Activated CD8-positive, alpha-beta memory T cell treated with anti-CD3 and anti-CD28 coated beads for 4 hours (primary cell): ENCODE measurements at regions not wholly inside any gene's neighbourhood (a gene's known extent, or its start where the extent isn't known, plus 50 kb on each side); places are given as distances from the start of the nearest gene placed in this dataset.
"Not testable (repeated sequence)": the region's sequence is repeated elsewhere in the genome, so short reads cannot be mapped to it uniquely, and the experiment has no call there.

Experiments used
- DNase-seq, 2 donors: peaks; one replicate each; pipeline ENCODE4 v3.0.0-alpha.2; 2020; ENCODE audit warnings: low read depth in 2 of 2

GRCh38 chr1:70554341-70554740 is 143.3 kb downstream of the CTH start:
- no peak for DNase-seq

GRCh38 chr1:70556541-70556940 is 145.5 kb downstream of the CTH start:
- no peak for DNase-seq

- no peak for DNase-seq
Measured at GRCh38 chr1:70567167-70567566, 156.1 kb downstream of the CTH start.

- no peak for DNase-seq
Measured at GRCh38 chr1:70571191-70571590, 160.1 kb downstream of the CTH start.

- DNase-seq: no peak
Measured at GRCh38 chr1:70573317-70573843, 162.3 kb downstream of the CTH start.

DNA sequence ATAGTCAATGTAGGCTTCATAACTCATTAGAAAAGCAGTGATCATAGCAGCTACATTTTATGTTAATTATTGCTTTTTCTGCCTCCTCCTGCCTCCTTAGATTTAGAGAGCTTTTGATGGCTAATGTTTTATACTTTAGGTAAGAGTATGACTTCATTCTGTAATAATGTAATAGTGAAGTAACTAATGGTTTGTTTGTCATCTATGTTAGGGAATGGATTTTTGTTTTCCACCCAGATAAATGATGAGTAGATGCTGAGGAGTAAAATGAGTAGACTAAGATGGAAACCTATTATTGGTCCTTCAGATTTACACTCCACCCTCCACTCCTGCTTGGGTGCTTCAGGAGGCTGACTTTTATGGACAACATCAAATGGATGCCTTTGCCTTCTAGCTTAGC is 170.6 kb downstream of the CTH start:
- DNase-seq: no peak

DNA sequence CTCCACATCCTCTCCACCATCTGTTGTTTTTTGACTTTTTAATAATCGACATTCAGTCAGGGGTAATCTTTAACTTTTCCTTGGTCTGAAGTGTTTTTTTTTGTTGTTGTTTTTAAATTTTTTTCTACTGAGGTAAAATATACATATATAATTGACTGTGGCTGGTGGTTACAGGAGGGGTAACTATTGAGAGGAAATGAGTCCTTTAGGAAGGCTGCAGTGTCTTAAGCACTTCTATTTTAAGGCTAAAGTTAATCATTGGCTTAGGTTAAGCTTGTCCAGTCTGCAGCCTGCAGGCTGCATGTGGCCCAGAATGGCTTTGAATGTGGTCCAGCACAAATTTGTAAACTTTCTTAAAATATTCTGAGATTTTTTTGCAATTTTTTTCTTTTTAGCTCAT is 172.5 kb downstream of the CTH start:
- no peak for DNase-seq

DNA sequence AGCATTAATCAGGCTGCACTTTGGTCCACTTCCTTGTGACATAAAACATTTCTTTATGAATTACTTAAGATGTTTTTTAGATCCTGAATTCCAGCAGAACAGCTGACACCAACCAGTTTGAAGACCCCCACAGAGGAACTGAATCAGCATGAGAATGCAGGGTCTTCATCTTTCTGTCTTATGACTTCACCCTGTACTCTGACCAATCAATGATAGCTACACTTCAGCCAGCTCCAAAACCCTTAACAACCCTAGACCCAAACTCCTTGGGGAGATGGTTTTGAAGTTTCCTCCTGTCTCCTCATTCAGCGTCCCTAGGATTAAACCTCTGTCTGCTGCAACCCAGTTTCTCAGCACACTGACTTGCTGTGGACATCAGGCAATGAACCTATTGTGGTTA is 175.0 kb downstream of the CTH start:
- DNase-seq: no peak

- no peak for DNase-seq
Measured at GRCh38 chr1:70587872-70588366, 176.9 kb downstream of the CTH start.

DNA sequence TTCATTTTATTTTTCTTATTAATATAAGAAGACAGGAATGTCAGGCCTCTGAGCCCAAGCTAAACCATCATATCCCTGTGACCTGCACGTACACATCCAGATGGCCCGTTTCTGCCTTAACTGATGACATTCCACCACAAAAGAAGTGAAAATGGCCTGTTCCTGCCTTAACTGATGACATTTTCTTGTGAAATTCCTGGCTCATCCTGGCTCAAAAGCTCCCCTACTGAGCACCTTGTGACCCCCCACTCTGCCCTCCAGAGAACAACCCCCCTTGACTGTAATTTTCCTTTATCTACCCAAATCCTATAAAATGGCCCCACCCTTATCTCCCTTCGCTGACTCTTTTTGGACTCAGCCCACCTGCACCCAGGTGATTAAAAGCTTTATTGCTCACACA is 182.5 kb downstream of the CTH start:
- DNase-seq: not testable (repeated sequence)

- DNase-seq: no peak
Measured at GRCh38 chr1:70608815-70609214, 197.7 kb downstream of the CTH start.

GRCh38 chr1:70610164-70610563 is 199.1 kb downstream of the CTH start:
- DNase-seq: not testable (repeated sequence)

GRCh38 chr1:70616946-70617345 is 205.9 kb downstream of the CTH start:
- no peak for DNase-seq

- DNase-seq: no peak
Measured at GRCh38 chr1:70617728-70618127, 206.7 kb downstream of the CTH start.

- DNase-seq: no peak
Measured at GRCh38 chr1:70627910-70628309, 216.8 kb downstream of the CTH start.

DNA sequence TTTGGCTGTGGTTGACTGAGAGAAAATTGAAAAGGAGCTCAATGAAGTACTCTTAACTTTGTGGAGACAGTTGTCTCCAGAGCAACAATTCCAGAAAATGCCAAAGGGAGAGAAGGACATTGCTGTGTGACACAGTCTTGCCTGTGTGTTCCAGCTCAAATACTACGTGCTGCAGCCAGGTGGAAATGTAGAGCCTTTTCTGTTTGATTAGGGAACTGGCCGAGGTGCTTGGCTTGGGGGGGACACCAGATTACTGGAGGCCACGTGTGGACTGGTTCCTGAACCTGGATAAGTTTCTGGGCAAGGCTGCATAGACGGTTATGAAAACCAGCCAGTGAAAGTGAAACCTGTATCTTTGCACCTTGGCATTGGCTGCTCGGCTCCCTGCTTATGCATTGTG is 217.9 kb downstream of the CTH start:
- DNase-seq: no peak

DNA sequence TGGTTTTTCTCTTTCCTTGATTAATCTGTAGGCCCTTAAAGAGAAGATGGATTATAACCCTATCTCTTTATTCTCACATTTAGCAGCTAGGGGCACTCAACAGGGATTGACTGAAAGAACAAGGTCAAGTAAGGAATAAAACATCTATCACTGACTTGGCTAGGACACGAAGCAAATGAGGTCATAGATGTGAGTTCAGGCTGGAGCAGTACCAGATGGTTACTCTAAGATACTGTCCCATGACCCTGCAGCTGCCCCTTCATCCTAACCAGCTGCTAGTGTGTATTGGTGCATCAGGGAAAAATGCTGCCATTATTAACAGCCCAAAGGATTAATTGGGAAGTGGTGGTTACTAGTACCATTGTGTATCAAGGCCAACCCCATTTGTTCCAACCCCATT is 221.9 kb downstream of the CTH start:
- DNase-seq: no peak

DNA sequence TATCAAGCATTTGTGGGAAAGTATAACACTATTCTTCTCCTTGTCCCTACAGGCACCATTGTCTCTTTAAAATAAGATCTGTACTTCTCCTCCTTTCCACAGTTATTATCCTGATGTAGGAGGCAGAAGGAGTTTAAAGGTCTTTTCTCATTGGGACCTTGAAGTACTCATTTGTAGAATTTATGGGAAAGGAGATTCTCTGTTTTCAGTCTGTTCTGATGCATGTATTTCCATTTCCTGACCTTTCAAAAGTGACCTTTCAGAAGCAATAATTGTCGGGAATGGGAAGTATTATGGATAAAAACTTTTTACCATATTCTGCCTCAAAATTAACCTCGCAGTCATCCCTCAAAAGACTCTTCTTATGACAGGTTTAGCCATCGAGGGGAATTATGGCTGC is 224.8 kb downstream of the CTH start:
- no peak for DNase-seq

DNA sequence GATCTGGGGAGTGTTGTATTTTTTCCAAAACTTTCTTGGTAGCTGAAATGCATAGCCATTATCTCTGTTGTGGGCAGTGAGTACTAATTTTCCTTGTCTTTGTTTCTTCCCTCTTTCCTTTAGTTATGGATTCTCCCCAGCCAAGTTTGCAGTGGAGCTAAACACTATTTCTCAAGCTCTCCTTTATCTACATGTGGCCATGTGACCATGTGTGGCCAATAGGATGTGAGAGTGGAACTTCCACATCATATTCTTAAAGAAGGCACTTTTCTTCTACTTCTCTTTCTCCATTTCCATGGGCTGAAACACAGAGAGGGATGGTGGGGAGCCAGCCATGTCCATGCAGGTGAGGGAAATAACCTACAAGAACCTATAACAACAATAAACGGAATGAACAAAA is 230.8 kb downstream of the CTH start:
- DNase-seq: no peak

DNA sequence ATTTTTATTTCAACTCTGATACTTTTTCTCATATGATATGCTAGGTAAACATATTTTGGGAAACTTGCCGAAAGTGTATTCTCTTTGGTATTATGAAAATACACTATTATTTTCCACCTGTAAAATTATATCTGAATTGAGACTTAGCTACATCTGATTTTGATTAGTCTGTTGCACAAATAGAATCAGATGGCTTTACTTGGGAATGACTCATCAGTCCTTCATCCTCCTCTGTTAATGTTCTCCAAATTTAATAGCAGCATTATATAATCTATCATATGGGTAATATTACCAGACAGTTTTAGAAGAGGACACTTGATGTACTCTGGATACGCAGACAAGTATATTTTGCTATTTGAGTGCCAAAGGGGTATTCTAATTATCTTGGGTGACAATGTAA is 245.3 kb downstream of the CTH start:
- DNase-seq: no peak

GRCh38 chr1:70659891-70660290 is 248.8 kb downstream of the CTH start:
- DNase-seq: no peak

- DNase-seq: no peak
Measured at GRCh38 chr1:70666381-70667140, 255.5 kb downstream of the CTH start.

- DNase-seq: no peak
Measured at GRCh38 chr1:70667494-70668170, 256.6 kb downstream of the CTH start.
